OCI-LY3 (cell line): ENCODE measurements at regions not wholly inside any gene's neighbourhood (a gene's known extent, or its start where the extent isn't known, plus 50 kb on each side); places are given as distances from the start of the nearest gene placed in this dataset.

Experiments used
- H2AFZ ChIP-seq: fragments of 200-600, 300-600 bp; shearing (Covaris generic); 2 replicates; pipeline ENCODE4 v1.6.0; 2014; ENCODE audit warnings: antibody characterized with exemption, low read depth, low read length
- H3K27ac ChIP-seq: fragments of 200-600, 300-600 bp; sonication (generic); 2 replicates; pipeline ENCODE4 v1.5.1; 2014; ENCODE audit warnings: mild to moderate bottlenecking, low read length, moderate library complexity, mixed read lengths
- H3K27me3 ChIP-seq: fragments of 200-600, 300-600 bp; sonication (generic); 2 replicates; pipeline ENCODE4 v1.6.1; 2014; ENCODE audit warnings: low read depth, low read length, mixed read lengths
- H3K36me3 ChIP-seq: fragments of 200-600, 300-600 bp; sonication (generic); replicated peaks from 2 replicates; pipeline ENCODE3; 2014; ENCODE audit warnings: low read depth, low read length, mixed read lengths
- H3K4me1 ChIP-seq: fragments of 300-600, 200-600 bp; sonication (generic); 2 replicates; pipeline ENCODE4 v1.6.1; 2014; ENCODE audit warnings: low read length, mixed read lengths
- H3K4me2 ChIP-seq: fragments of 200-600, 300-600 bp; sonication (generic); 2 replicates; pipeline ENCODE4 v1.6.1; 2014; ENCODE audit warnings: low read length, mixed read lengths
- H3K4me3 ChIP-seq: fragments of 300-600, 200-600 bp; sonication (generic); 2 replicates; pipeline ENCODE4 v1.5.1; 2014; ENCODE audit warnings: antibody characterized with exemption, mild to moderate bottlenecking, low read length, moderate library complexity
- H3K79me2 ChIP-seq: fragments of 300-600, 200-600 bp; shearing (Covaris generic); 2 replicates; pipeline ENCODE4 v1.6.1; 2014; ENCODE audit warnings: mild to moderate bottlenecking, low read length, mixed read lengths
- H3K9ac ChIP-seq: fragments of 300-600, 200-600 bp; shearing (Covaris generic); 2 replicates; pipeline ENCODE4 v1.6.0; 2014; ENCODE audit warnings: mild to moderate bottlenecking, low read length, moderate library complexity
- H3K9me3 ChIP-seq: fragments of 200-600, 300-600 bp; shearing (Covaris generic); 2 replicates; pipeline ENCODE4 v1.6.1; 2014; ENCODE audit warnings: low read length, mixed read lengths; ENCODE audit not compliant: insufficient read depth
- H4K20me1 ChIP-seq: fragments of 200-600, 300-600 bp; sonication (generic); 2 replicates; pipeline ENCODE4 v1.6.1; 2016; ENCODE audit warnings: low read length, mixed read lengths; ENCODE audit not compliant: insufficient read depth
- CTCF ChIP-seq: fragments of 200-600, 300-600 bp; sonication (generic); IDR thresholded peaks from 2 replicates; pipeline ENCODE4 v1.5.1; 2014; ENCODE audit warnings: antibody characterized with exemption, low read length, low read depth
- EZH2phosphoT487 ChIP-seq: fragments of 200-600 bp; shearing (Covaris generic); IDR thresholded peaks from 2 replicates; pipeline ENCODE4 v1.6.1; 2018; ENCODE audit warnings: antibody characterized with exemption, mixed run types, low read depth

- Histone ChIP-seq H3K4me3 (no peak overlapping the region), H3K4me2 (no peak overlapping the region), H2AFZ (no peak overlapping the region), H3K4me1 (no peaks in the 10 kb centered on the region), H3K27ac (no peak overlapping the region), H4K20me1 (no peaks in the 10 kb centered on the region), H3K27me3 (no peaks in the 10 kb centered on the region), H3K36me3 (no peaks in the 10 kb centered on the region), H3K9me3 (no peaks in the 10 kb centered on the region), H3K79me2 (no peaks in the 10 kb centered on the region), H3K9ac (no peak overlapping the region)
- no peak for TF ChIP-seq EZH2phosphoT487
- no peak for TF ChIP-seq CTCF
Observed at GRCh38 chr5:22908586-22908985, 55.4 kb upstream of the CDH12 start.

GRCh38 chr5:22908129-22908528 lies 55.0 kb upstream of the CDH12 start:
- no peaks in the 10 kb centered on the region for H3K4me1 ChIP-seq
- H3K27me3 ChIP-seq, result no peaks in the 10 kb centered on the region
- H3K27ac ChIP-seq, result no peak overlapping the region
- H3K79me2 ChIP-seq, result no peaks in the 10 kb centered on the region
- no peak overlapping the region for H3K9ac ChIP-seq
- H4K20me1 ChIP-seq, result no peaks in the 10 kb centered on the region
- H3K36me3 ChIP-seq, result no peaks in the 10 kb centered on the region
- H3K4me3 ChIP-seq, result no peak overlapping the region
- TF ChIP-seq CTCF (no peak), EZH2phosphoT487 (no peak)
- no peak overlapping the region for H3K4me2 ChIP-seq
- H3K9me3 ChIP-seq, result no peaks in the 10 kb centered on the region
- H2AFZ ChIP-seq, result no peak overlapping the region
